GM10248 (cell line): ENCODE measurements at regions not wholly inside any gene's neighbourhood (a gene's known extent, or its start where the extent isn't known, plus 50 kb on each side); places are given as distances from the start of the nearest gene placed in this dataset.

Source experiments
- CTCF ChIA-PET: fragments of 300-600 bp; sonication (Branson Sonifier 250); formaldehyde crosslinking; extraction: SDS; loops from one replicate; lab custom pipeline; 2021; ENCODE audit warnings: antibody characterized with exemption; lab: Yijun Ruan, JAX
- POLR2A ChIA-PET: fragments of 350-650 bp; sonication (Branson Sonifier 250); formaldehyde crosslinking; extraction: SDS; loops from one replicate; lab custom pipeline; 2020; ENCODE audit warnings: antibody characterized with exemption; lab: Yijun Ruan, JAX
- DNase-seq: peaks from one replicate; pipeline ENCODE4 v3.0.0; 2012; ENCODE audit errors: extremely low spot score
- TF ChIP-seq, protein P1 (sequence below): IDR thresholded peaks from 2 replicates; pipeline ENCODE4 v1.5.1; 2012; ENCODE audit warnings: mild to moderate bottlenecking, low read depth; ENCODE audit errors: extremely low read depth, missing control alignments, control extremely low read depth

DNA sequence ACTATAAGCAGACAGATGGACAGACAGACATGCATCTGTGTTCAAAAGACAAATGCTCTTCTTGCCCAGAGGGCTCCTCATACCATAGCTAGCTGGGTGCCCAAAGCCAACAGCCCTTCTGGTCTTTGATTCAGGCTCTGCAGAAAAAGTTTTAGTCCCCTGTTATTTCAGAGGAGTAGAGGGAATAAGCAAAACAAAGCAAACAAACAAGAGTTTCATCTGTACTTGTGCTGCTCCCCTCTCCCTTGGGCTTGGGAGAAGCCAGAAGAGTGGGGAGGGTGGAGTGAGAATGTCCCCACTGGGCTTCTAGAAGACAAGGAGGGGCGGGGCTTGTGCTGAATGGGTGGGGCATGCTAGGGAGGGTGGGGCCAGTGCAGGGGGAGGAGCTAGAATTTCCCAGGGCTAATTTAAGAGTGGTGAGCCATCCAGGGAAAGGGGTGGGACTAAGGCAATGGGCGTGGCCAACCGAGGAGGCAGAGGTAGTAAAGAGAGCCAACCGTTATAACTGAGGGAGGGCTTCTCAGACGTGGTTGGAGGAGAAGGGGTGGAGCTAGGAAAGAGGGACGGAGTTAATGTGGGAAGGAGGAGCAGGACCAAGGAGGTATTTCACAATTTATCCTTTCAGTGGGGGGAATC is 101.2 kb upstream of the MGMT start:
- CTCF ChIA-PET: no interaction called here
- TF ChIP-seq, protein P1, sequence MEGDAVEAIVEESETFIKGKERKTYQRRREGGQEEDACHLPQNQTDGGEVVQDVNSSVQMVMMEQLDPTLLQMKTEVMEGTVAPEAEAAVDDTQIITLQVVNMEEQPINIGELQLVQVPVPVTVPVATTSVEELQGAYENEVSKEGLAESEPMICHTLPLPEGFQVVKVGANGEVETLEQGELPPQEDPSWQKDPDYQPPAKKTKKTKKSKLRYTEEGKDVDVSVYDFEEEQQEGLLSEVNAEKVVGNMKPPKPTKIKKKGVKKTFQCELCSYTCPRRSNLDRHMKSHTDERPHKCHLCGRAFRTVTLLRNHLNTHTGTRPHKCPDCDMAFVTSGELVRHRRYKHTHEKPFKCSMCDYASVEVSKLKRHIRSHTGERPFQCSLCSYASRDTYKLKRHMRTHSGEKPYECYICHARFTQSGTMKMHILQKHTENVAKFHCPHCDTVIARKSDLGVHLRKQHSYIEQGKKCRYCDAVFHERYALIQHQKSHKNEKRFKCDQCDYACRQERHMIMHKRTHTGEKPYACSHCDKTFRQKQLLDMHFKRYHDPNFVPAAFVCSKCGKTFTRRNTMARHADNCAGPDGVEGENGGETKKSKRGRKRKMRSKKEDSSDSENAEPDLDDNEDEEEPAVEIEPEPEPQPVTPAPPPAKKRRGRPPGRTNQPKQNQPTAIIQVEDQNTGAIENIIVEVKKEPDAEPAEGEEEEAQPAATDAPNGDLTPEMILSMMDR: no peak
- no peak for DNase-seq
- POLR2A ChIA-PET: no interaction called here

DNA sequence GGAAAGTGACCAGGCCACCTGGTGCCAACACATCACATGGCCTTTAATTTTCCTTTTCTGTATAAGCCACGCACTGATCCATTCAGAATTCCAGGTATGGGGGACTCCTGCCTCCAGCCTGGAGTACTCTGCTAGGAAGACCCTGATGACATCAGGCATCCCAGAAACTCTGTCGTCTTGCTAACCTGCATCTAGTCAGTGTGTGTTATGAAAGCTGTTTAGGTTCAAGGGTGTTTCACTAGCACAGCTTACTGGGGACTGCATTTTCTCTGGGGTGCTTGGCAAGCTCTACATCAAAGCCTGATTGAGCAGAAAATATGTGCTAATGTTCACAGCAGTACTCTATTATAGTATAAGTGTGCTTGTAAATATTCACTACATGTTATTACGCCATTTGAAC is 100.6 kb upstream of the MGMT start:
- TF ChIP-seq, protein P1: no peak
- ChIA-PET POLR2A (no interaction called here), CTCF (no interaction called here)
- no peak for DNase-seq

DNA sequence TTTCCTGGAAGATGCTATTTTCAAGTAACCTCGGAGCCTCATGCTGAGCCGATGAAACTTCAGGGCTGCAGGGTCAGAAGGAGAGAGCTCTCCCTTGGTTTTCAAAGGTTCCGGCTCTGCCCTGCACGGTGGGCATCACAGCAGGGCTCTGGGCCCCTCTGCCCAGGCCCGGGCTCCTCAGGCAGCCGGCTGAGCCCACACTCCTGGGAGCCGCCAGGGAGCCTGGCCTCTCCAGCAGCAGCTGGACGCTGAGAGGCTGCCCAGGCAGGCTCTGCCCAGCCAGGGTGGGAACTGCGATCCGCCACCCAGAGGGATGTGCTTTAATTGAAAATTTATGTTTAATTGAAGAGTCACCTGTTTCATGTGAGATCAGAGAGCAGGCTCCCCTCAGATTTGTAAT is 97.5 kb upstream of the MGMT start:
- ChIA-PET POLR2A (no interaction called here), CTCF (no interaction called here)
- TF ChIP-seq, protein P1: no peak
- no peak for DNase-seq

DNA sequence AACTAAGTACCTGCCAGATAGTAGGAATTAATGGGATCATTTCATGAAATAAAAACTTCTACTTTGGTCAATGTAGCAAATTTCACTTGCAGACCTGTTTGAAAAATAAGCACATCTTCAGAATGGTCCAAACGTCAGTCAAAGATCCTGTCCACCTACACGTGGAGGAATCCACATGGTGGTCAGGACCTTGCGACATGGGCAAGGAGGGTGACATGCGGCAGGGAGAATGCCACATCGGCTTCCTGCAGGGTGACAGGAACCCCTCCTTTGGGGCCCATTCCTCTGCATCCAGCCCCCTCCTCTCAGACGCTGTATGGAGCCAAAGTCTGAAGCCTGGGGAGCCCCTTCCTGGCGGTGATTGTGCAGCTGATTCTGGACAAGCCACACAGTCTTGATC is 95.5 kb upstream of the MGMT start:
- ChIA-PET CTCF (no interaction called here), POLR2A (no interaction called here)
- no peak for DNase-seq
- TF ChIP-seq, protein P1: no peak

DNA sequence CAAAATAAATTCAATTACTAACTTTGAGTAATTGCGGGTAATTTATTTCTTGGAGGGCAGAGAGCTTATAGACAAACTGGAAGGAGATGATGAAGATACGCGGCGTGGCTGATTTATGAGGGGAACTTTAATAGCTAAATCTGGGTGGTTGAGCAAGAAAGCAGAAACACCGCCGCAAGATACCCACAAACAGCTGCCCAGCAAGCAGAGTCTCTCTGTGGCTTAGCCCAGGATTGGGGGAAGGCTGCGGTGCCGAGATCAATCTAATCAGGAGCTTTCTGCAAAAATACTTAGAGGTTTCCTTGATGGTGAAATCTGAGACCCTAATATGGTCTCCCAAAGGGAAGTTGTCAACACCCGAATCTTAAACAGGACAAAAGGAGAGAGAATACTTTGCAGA is 94.9 kb upstream of the MGMT start:
- no peak for DNase-seq
- ChIA-PET POLR2A (no interaction called here), CTCF (no interaction called here)
- TF ChIP-seq, protein P1: no peak

DNA sequence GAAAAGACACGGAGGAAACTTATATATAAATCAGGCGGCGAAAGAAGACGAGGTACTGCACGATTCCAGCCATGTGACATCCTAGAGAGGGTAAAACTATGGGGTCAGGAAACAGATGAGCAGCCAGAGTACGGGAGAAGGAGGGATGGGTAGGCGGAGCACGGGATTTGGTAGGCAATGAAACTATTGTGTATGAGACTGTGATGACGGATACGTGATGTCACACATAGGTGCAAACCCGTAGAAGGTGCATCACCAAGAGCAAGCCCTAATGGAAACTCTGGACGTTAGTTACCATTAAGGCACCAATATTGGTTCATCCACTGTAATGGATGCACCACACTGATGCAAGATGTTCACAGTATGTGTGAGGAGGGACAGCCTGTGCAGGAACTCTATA is 93.8 kb upstream of the MGMT start:
- DNase-seq: no peak
- ChIA-PET CTCF (interaction anchor here (1.1 kb wide), 1 partner anchor 11 kb away, joined by 3 read pairs; no protein-coding TSS in a partner anchor), POLR2A (no interaction called here)
- TF ChIP-seq, protein P1: no peak
